Gastrocnemius medialis (tissue), 4 donors: ENCODE measurements at regions not wholly inside any gene's neighbourhood (a gene's known extent, or its start where the extent isn't known, plus 50 kb on each side); places are given as distances from the start of the nearest gene placed in this dataset.

Experiments
- ATAC-seq, 2 donors: fragments of 150-250 bp; one replicate each; pipeline ENCODE4 v1.9.1; 2016
- DNase-seq, 2 donors: peaks; one replicate each; pipeline ENCODE4 v3.0.0-alpha.2; 2019
- H3K27ac ChIP-seq, 4 donors: fragments of 200-600 bp; sonication (generic); 1 replicate in 1 of 4; 2 replicates in 3 of 4; pipeline ENCODE4 v1.5.1; 2016 to 2018; ENCODE audit warnings: mild to moderate bottlenecking in 2 of 4, moderate library complexity in 1 of 4
- H3K27me3 ChIP-seq, 3 donors: fragments of 200-600 bp; sonication (generic) in 2 of 3; 1 replicate in 1 of 3; 2 replicates in 2 of 3; pipeline versions ENCODE4 v1.5.1 to v1.6.0; 2016 to 2019; ENCODE audit warnings: mild to moderate bottlenecking in 1 of 3, moderate library complexity in 1 of 3
- H3K36me3 ChIP-seq, 2 donors: fragments of 200-600 bp; sonication (generic) in 1 of 2; one replicate each; pipeline ENCODE4 v1.5.1; 2017 to 2018
- H3K4me1 ChIP-seq, 2 donors: fragments of 200-600 bp; sonication (generic) in 1 of 2; one replicate each; pipeline ENCODE4 v1.5.1; 2016 to 2017; ENCODE audit warnings: mild to moderate bottlenecking in 2 of 2
- H3K4me3 ChIP-seq, 4 donors: fragments of 200-600 bp; sonication (generic) in 3 of 4; 1 replicate in 1 of 4; 2 replicates in 3 of 4; pipeline ENCODE4 v1.5.1; 2016 to 2019; ENCODE audit warnings: mild to moderate bottlenecking in 2 of 4
- H3K9me3 ChIP-seq, 3 donors: fragments of 200-600 bp; sonication (generic) in 2 of 3; 1 replicate in 1 of 3; 2 replicates in 2 of 3; pipeline ENCODE4 v1.5.1; 2016 to 2019
- CTCF ChIP-seq, 5 experiments: fragments of 450-650 bp in 3 of 5; fragments of 200-600 bp in 2 of 5; sonication (generic) in 2 of 5; IDR thresholded peaks in 4 of 5; conservative IDR thresholded peaks in 1 of 5; 1 replicate in 4 of 5; 2 replicates in 1 of 5; pipeline ENCODE4 v1.5.1; 2016 to 2019; ENCODE audit warnings: antibody characterized with exemption in 5 of 5, mild to moderate bottlenecking in 3 of 5, moderate library complexity in 3 of 5
- POLR2A ChIP-seq, 2 donors: fragments of 450-650 bp; IDR thresholded peaks; one replicate each; pipeline ENCODE4 v1.6.1; 2017; ENCODE audit warnings: antibody characterized with exemption in 2 of 2, mild to moderate bottlenecking in 2 of 2, moderate library complexity in 2 of 2
- in situ Hi-C, 4 donors: fragments of 200-750 bp; cut with MboI; loops; one replicate each; pipeline versions ENCODE4 v1.15.0 to v1.8.0; 2017; ENCODE audit warnings: low sequenced_read_pairs in 4 of 4
- intact Hi-C: fragments of 100-400 bp; cut with DNase I; formaldehyde crosslinking; loops from one replicate; pipeline ENCODE4 v1.15.1; 2023; ENCODE audit warnings: low total_unique reads

- no peaks in the 10 kb centered on the region for H3K36me3 ChIP-seq
- no peaks in the 10 kb centered on the region for H3K9me3 ChIP-seq
- peak overlapping the region in 1 of 4 donors; percentile 23 for H3K27ac ChIP-seq
- TF ChIP-seq CTCF (IDR thresholded peaks at IDR 0.05 in 4 of 5, conservative IDR thresholded peaks at IDR 0.05 in 1 of 5) (no peak), POLR2A (IDR thresholded peaks at IDR 0.05) (no peak)
- H3K4me1 ChIP-seq: peaks cover 17% of the 10 kb centered on the region in 2 donors
- intact Hi-C loops: no loop called here
- H3K4me3 ChIP-seq: no peak overlapping the region
- DNase-seq (no peak), ATAC-seq (no peak)
- in situ Hi-C loops: no loop called here
- H3K27me3 ChIP-seq: no peaks in the 10 kb centered on the region
These were observed 200.8 kb downstream of the TTC32 start for GRCh38 chr2:19700861-19701585.

GRCh38 chr2:19697131-19697530 lies 204.7 kb downstream of the TTC32 start:
- Histone ChIP-seq H3K4me1 (peaks cover 11 to 15% of the 10 kb centered on the region in 2 donors), H3K9me3 (no peaks in the 10 kb centered on the region), H3K4me3 (no peak overlapping the region), H3K36me3 (no peaks in the 10 kb centered on the region), H3K27ac (no peak overlapping the region), H3K27me3 (no peaks in the 10 kb centered on the region)
- no peak for TF ChIP-seq POLR2A (IDR thresholded peaks at IDR 0.05)
- TF ChIP-seq CTCF (IDR thresholded peaks at IDR 0.05 in 4 of 5, conservative IDR thresholded peaks at IDR 0.05 in 1 of 5): no peak
- DNase-seq (no peak), ATAC-seq (no peak)
- intact Hi-C loops (no loop called here), in situ Hi-C loops (no loop called here)

DNA sequence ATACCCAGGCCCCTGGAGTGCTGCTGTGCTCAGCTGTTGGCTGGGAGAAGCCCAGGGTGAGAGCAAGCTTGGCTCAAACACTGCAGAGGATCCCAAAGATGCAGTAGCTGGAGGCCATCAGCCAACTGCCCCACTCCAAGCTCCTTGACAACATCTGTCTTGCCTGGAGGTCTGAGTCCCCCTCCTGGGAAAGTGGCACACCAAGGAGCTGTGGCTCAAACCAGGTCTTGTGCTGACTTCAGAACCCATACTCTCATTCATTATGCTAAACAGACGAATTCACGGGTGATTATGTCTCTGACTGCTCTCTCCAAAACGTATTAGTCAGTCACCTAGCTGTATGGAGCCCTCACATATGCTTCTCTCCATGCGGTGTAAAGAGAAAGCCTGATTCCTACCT lies 206.1 kb downstream of the TTC32 start:
- no peak overlapping the region for H3K4me3 ChIP-seq
- no peak overlapping the region for H3K27ac ChIP-seq
- TF ChIP-seq POLR2A (IDR thresholded peaks at IDR 0.05) (no peak), CTCF (IDR thresholded peaks at IDR 0.05 in 4 of 5, conservative IDR thresholded peaks at IDR 0.05 in 1 of 5) (no peak)
- H3K9me3 ChIP-seq: no peaks in the 10 kb centered on the region
- no peak for ATAC-seq
- DNase-seq: no peak
- intact Hi-C loops (no loop called here), in situ Hi-C loops (no loop called here)
- H3K36me3 ChIP-seq: no peaks in the 10 kb centered on the region
- H3K4me1 ChIP-seq: peaks cover 0 to 6% of the 10 kb centered on the region in 2 donors
- no peaks in the 10 kb centered on the region for H3K27me3 ChIP-seq

GRCh38 chr2:19691892-19692291 lies 209.9 kb downstream of the TTC32 start:
- no peaks in the 10 kb centered on the region for H3K27me3 ChIP-seq
- in situ Hi-C loops: no loop called here
- no peak for DNase-seq
- peaks cover 0 to 3% of the 10 kb centered on the region in 2 donors for H3K4me1 ChIP-seq
- no peak overlapping the region for H3K4me3 ChIP-seq
- TF ChIP-seq CTCF (IDR thresholded peaks at IDR 0.05 in 4 of 5, conservative IDR thresholded peaks at IDR 0.05 in 1 of 5): no peak
- no peak for TF ChIP-seq POLR2A (IDR thresholded peaks at IDR 0.05)
- no peaks in the 10 kb centered on the region for H3K36me3 ChIP-seq
- ATAC-seq: no peak
- H3K27ac ChIP-seq: no peak overlapping the region
- intact Hi-C loops: no loop called here
- H3K9me3 ChIP-seq: no peaks in the 10 kb centered on the region

DNA sequence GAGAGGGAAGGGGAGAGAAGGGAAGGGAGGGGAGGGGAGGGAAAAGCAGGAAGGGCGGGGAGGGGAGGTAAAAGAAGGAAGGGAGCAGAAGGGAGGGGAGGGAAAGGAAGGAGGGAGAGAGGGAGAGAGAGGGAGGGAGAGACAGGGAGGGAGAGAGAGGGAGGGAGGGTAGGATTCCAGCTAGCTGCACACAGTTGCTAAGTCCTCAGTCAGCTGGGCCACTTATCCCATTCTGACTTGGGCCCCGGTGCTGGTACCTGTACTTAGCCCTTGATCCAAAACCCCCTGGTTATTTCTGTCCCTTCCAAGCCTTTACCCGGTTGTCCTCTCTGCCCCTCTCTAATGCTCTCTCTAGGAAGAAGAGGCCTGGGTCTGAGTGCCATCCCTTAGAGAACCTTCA lies 211.4 kb downstream of the TTC32 start:
- H3K4me3 ChIP-seq: no peak overlapping the region
- ATAC-seq (no peak), DNase-seq (no peak)
- no peaks in the 10 kb centered on the region for H3K9me3 ChIP-seq
- TF ChIP-seq CTCF (IDR thresholded peaks at IDR 0.05 in 4 of 5, conservative IDR thresholded peaks at IDR 0.05 in 1 of 5) (no peak), POLR2A (IDR thresholded peaks at IDR 0.05) (no peak)
- H3K27me3 ChIP-seq: no peaks in the 10 kb centered on the region
- no peak overlapping the region for H3K27ac ChIP-seq
- H3K4me1 ChIP-seq: peaks cover 0 to 3% of the 10 kb centered on the region in 2 donors
- H3K36me3 ChIP-seq: no peaks in the 10 kb centered on the region
- intact Hi-C loops (no loop called here), in situ Hi-C loops (no loop called here)
